ENCODE measurements at regions not wholly inside any gene's neighbourhood (a gene's known extent, or its start where the extent isn't known, plus 50 kb on each side); places are given as distances from the start of the nearest gene placed in this dataset.
"Not testable (repeated sequence)": the region's sequence is repeated elsewhere in the genome, so short reads cannot be mapped to it uniquely, and the experiment has no call there.

- not testable (repeated sequence) for TF ChIP-seq EZH2 (IDR thresholded peaks at IDR 0.05; ENCODE audit: borderline replicate concordance, low read length)
- TF ChIP-seq, protein P1, sequence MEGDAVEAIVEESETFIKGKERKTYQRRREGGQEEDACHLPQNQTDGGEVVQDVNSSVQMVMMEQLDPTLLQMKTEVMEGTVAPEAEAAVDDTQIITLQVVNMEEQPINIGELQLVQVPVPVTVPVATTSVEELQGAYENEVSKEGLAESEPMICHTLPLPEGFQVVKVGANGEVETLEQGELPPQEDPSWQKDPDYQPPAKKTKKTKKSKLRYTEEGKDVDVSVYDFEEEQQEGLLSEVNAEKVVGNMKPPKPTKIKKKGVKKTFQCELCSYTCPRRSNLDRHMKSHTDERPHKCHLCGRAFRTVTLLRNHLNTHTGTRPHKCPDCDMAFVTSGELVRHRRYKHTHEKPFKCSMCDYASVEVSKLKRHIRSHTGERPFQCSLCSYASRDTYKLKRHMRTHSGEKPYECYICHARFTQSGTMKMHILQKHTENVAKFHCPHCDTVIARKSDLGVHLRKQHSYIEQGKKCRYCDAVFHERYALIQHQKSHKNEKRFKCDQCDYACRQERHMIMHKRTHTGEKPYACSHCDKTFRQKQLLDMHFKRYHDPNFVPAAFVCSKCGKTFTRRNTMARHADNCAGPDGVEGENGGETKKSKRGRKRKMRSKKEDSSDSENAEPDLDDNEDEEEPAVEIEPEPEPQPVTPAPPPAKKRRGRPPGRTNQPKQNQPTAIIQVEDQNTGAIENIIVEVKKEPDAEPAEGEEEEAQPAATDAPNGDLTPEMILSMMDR (IDR thresholded peaks at IDR 0.05; ENCODE audit: low read length), result not testable (repeated sequence)
Measured at GRCh38 chr4:22598113-22599047, 82.5 kb upstream of the ADGRA3 start.

Measured in OCI-LY1 (cell line).